HG02798 (cell line): ENCODE measurements at regions not wholly inside any gene's neighbourhood (a gene's known extent, or its start where the extent isn't known, plus 50 kb on each side); places are given as distances from the start of the nearest gene placed in this dataset.

Experiments used
- ATAC-seq: cut with Tn5 transposase; IDR thresholded peaks from one replicate; pipeline ENCODE4 v1.9.1; 2021; ENCODE audit warnings: mild to moderate bottlenecking; ENCODE audit not compliant: unreplicated experiment, poor library complexity

- no peak for ATAC-seq
Measured at GRCh38 chr22:48784701-48785503, 1042.8 kb downstream of the BRD1 start.

GRCh38 chr22:48783821-48784266 lies 1043.8 kb downstream of the BRD1 start:
- ATAC-seq: no peak

GRCh38 chr22:48782811-48783511 lies 1044.7 kb downstream of the BRD1 start:
- ATAC-seq: no peak

GRCh38 chr22:48782326-48782725 lies 1045.3 kb downstream of the BRD1 start:
- ATAC-seq: no peak

GRCh38 chr22:48781868-48782267 lies 1045.8 kb downstream of the BRD1 start:
- no peak for ATAC-seq

GRCh38 chr22:48781391-48781790 lies 1046.3 kb downstream of the BRD1 start:
- ATAC-seq: no peak

- ATAC-seq: no peak
Measured at GRCh38 chr22:48780597-48781277, 1046.9 kb downstream of the BRD1 start.

GRCh38 chr22:48779661-48780596 lies 1047.7 kb downstream of the BRD1 start:
- ATAC-seq: no peak

- no peak for ATAC-seq
Measured at GRCh38 chr22:48779211-48779643, 1048.4 kb downstream of the BRD1 start.

- no peak for ATAC-seq
Measured at GRCh38 chr22:48778308-48779195, 1049.1 kb downstream of the BRD1 start.

- ATAC-seq: no peak
Measured at GRCh38 chr22:48772286-48772907, 1055.3 kb downstream of the BRD1 start.

- no peak for ATAC-seq
Measured at GRCh38 chr22:48765595-48765994, 1062.1 kb downstream of the BRD1 start.

GRCh38 chr22:48761546-48761945 lies 1066.1 kb downstream of the BRD1 start:
- ATAC-seq: no peak

- ATAC-seq: no peak
Measured at GRCh38 chr22:48760481-48761390, 1066.9 kb downstream of the BRD1 start.

- ATAC-seq: no peak
Measured at GRCh38 chr22:48758881-48759875, 1068.5 kb downstream of the BRD1 start.

- no peak for ATAC-seq
Measured at GRCh38 chr22:48757985-48758561, 1069.6 kb downstream of the BRD1 start.
